ENCODE measurements at regions not wholly inside any gene's neighbourhood (a gene's known extent, or its start where the extent isn't known, plus 50 kb on each side); places are given as distances from the start of the nearest gene placed in this dataset.

DNA sequence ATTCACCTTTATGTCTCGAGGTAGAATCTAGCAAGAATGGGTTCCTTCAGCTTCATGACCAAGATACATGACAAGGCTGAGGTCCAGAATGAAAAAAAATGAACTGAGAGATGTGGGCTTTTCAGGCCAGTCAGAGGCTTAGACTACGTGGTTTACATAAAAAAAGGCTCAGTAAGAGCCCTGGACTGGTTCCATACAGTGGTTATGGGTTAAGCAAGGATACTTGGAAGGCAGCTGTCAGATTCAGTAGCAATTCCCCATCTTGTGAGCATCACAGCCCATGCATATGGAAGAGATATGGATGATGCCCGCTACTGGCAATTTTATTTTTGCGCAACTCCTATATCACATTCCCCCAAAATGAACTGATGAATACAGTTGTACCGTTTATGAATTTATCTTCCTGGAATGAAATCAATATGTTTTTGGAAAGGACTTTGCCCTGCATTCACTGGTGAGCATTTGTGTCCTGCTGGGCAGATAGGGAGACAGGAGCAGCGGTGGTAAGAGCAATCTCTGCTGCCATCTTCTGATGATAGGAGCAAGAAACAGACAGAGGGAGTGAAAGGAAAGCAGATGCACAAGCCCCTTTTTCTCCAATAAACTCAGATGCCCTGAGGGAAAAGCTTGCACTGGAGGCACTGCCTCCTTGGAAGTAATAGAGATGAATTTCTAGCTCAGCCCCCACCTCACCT, 280.4 kb downstream of the GALC start:
- no peak for DNase-seq

DNA sequence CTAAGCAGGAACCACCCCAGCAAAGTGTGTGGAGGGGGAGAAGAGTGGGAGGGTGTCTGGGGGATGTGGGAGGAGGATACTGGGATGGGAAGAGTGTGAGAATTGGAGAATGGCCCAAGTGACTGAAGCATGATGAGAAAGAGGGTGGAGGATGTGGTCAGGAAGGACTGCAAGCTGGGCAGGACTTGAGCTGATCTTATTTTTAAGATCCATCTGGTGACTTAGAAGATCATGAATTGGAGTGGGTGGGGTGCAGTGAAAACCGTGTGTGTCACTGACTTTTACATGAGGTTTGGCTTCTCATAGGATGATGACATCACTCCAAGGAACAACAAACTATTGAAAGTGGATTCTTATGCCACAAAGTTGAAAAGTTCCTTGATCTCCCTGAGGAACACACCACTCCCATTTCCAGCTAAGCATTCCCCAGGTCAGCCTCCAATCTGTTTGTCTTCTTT, 287.5 kb downstream of the GALC start:
- no peak for DNase-seq

DNA sequence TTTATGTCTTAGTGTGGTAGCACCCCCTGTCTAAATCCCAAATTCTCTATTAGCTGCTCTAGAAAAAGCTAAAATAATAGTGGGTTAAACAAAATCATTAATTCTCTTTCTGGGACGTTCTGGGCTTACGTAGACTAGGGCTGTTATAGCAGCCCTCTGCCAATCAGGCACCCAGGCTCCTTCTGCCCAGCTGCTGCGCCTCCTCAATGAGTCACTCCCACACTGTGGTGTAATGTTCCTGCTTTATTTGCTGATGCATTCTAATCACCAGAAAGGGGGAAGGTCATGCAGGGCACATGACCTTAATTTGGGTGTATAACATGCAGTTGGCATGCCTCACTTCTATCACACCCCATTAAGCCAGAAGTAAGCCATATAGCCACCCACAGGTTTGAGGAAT, 294.5 kb downstream of the GALC start:
- DNase-seq: no peak

DNA sequence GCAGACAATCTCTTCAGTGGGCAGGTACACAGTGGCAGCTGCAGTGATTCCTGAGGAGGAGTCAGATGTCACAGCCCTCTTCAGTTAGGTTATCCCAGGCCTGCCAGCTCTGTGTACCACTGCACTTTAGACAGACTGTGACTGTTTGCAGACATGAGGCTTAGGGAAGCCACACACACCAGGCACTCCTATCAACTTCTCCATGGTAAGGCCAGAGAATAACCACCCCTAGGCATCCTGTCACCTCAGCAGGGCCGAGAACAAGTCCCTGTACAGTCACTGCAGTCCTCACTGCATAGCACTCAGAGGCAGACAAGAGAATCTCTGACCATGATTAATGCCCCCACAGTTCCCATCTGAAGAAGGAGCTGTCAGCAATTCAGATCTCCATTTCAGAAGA, 296.5 kb downstream of the GALC start:
- no peak for DNase-seq

DNA sequence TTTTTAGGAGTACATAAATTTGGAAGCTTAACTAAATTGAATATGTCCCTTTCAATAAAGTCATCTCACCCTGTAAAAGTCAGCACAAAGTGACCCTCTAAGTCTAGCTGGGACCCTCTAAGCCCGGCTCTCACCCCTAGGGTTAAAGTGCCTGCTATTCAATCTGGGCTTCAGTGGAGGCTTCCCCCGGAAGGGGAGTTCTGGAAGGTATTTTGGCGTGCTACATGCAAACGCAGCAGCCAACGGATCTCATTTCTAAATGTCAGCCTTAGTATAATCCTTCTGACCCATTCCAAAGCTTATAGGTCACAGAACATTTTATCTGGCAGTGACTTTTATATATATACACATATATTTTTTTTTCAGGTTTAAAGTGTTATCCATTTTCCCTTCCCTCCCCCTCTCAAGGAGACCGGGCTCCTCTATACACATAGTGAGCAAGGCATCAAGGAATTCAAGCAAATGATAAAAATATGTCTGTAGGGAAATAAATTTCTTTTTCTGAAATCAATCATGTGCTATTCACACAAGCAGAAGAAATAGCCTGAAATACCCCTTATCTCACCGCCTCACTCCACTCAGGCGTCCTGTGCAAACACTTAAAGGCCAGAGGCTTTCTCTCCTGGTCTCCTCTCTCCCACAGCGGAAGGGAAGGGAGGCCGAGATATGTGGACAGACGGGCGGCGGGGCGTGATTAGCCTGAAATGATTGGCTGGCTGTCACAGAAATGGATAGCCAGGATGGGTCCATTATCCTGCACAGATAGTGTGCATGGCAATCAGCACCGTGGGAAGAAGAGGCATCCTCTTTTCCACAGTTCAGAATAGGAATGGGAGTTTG, 301.7 kb downstream of the GALC start:
- DNase-seq: no peak

DNA sequence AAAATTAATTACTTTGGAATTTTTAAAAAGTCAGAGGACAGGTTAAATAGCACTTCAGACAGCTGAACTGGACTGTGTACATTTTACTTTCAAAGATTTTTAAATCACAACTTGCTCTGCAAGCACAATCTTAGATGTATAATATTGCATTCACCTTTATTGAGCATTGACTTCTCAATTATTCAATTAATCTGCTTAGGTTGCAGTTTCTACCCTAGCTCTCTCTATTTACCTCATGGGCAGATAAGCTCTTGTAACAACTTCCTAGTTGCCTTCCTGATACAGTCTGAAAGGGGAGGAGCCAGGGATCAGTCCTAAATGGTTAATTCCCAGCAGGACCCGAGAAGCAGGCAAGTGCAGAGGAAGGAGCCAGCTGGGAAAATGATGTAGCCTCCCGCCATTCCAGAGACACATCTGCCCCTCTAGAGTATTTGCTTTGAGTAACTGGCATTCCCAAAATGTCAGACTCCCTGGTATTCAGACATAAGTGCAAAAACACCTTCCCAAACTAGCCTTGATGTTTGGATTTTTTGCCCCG, 302.8 kb downstream of the GALC start:
- DNase-seq: no peak

DNA sequence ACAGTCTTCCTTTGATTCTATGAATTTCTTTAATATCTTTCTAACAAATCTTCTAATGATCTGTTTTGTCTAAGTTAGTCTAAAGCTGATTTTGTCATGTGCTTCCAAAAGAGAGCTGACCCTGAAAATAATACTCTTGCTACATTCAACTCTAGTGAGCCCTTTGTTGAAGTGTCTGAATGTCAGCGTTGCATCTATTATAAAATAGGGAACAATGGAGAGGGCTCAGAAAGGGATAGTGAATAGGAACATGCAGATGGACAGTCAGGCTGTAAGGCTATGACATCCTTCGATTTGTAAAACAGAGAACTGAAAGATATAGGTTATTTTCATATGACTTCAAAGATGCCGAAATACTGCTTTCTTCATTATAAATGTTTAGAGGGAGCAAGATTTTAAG, 304.5 kb downstream of the GALC start:
- DNase-seq: no peak

DNA sequence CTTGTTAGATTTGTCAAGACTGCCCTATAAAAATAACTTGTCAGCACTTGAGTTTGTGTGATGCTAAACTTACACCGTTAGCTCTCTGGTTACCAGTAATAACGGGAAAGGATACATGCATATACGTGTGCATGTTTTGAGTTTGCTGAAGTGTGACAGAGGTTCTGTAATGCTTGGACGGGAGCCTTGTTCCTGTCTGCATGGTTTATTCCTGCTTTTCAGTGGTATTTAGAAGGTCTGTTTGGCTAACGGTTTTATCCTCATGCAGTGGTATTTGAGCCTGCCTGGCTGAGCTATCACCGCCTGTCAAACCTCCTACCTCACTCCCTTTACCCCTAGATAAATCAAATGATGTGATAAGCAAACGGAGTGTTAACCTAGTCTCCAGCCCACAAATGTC, 305.6 kb downstream of the GALC start:
- DNase-seq: no peak

DNA sequence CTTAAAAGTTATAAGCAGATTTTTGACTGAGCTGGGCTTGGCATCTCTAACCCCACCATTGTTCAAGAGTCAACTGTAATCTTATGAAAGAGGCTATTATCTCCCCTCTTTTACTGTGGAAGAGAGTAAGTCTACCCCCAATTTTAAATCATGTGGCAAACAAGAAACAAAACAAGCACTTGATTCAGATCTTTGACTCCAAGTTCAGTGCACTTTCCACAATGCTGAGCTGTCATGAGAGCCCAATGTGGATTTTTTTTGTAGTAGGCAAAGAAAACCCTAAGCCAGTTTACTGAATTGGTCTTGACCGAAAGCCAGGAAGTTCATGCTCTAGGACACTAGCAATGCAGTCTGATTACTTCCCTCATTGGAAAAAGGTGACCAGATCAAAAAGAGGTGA, 306.2 kb downstream of the GALC start:
- DNase-seq: no peak

DNA sequence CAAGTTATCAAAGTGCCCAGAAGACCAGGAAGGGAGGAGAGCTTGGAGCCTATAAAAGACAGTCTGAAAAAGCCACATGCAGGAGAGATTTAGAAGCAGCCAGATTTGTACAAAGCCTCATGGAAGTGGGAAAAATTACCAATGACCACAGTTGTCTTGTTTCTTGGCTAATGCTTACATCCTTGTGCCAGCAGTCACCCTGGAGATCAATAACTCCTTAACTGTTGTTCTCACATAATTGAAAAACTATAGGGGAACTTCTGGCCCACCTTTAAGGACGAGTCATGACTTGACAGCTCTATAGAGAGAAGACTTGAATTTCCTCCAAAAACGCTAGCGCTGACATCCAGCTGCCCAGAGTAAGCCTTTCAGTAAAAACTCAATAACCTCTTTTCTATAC, 313.1 kb downstream of the GALC start:
- DNase-seq: no peak

DNA sequence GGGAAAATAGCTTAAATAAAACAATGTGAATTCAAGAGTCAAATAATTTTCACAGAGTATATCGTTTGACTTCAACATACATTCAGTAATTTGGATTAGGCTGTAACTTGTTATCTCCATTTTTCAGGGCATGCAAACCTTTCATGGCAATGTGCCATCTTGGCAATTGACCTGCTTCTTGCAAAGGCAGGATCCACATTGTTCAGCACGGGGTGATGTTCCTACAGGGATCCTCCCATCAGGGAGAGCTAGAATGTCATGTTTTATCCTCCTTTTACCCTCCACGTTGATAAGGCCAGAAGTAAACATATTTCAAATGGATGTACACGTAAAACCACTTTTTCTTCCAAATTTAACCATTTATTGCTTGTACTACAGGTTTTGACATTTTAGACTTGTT, 314.4 kb downstream of the GALC start:
- DNase-seq: no peak

DNA sequence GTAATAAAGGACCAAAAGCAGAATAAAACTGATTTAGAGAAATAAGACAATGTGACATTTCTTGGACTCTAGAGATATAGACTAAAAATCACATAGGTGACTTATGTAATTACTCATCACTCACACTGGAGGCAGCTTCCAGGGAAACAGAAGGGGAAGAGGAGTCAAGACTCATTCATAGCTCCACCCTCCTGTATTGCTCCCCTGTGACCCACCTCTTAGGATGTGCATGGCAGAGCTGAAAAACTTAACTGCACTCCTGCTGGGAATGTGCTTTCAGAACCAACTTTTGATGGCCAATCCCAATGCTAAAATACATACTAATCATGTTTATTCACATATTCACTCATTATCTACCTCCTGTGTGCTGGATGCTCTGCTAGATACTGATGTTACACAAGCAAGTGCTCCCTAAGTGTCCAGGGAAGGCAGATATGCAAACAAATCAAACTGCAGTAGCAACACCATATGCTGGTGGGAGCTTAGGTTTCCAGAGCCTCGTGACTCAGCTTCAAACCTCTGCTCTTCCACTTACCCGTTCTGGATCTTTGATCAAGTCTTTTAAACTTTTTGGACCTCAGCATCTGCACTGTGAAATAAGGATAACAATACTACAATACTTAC, 316.1 kb downstream of the GALC start:
- no peak for DNase-seq

DNA sequence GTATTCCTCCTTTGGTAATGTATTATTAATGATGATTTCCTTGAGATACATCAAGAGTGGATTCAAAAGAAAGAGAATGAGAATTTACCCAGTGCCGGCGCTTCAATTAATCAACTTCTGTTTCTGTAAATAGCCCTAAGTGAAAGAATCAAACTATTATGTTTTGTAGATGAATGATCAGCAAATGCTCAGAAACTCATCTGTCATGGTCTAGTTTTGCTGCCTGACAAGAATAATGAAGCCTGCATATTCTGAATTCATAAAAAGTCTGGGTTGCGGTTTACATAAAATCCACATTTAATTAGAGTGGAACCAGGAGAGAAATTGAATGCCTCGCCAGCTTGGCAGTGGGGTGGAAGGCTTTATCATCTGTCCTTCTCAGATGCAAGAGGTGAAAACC, 325.3 kb downstream of the GALC start:
- DNase-seq: no peak

DNA sequence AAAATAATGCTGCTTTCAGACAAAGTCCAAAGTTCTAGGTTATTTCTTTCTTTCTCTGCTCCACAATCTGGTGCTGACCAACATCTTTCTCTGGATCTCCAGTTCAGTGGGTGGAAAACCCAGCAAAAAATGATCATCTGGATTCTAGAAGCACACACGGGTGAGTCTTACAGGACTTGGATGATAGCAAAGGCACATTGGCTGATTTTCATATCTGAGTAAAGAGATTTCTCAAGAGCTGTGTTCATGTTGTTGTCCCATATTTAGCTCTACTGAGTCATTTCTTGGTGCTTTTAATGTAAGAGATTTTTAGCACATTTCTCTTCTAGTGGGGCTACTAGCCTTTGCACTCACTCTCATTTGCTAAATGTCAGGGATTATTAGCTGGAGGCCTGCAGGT, 336.7 kb downstream of the GALC start:
- no peak for DNase-seq

DNA sequence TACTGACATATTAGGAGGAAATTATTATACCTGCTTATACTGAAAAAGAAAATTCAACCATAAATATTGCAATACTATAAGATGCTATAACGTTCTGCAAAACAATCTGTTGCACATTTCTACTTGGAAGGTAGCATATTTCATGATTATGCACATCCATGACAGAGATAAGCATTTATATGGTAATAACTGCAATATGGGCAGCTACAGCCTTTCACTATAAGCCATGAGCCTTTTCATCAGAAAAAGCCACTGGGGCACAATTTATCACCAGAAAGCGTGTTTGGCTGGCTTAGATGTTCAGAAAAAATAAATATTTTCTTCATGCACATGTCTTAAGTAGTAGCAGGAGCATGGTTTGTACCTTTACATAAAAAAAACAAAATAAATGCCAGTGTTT, 340.7 kb downstream of the GALC start:
- DNase-seq: no peak

DNA sequence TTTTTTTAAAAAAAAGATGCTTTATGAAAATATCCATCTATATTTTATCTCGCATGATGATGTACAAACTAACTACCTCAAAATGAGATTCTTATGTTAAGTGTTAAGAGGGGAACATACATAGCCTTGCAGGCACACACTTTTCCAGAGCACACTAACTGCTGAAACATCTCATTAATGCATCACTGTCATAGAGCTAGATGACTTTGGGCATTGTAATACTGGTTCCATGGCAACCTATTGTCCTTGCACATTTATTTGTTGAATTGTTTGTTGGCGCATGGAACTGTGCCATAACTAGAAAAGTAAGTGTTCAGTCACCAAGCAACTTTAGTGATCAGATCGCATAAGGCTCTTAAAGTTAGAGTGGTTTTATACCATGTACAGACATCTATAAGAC, 348.3 kb downstream of the GALC start:
- no peak for DNase-seq

DNA sequence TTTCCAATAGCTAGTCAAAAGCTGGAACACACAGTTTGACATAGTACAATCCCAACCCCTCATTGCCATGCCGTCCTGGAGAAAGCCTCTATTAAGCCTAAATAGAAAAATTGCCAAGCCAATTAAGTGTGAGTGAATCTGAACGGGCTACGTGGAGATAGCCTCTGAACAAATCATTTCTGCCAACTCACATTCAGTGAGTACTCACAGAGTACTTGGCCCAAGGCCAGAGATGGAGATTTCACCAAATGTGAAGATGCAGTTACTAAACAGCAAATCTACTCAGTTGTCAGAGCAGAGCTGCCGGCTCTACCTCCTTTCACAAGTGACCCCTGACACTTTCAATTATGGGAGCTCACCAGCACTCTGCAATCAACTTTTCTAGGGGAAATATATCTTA, 350.0 kb downstream of the GALC start:
- DNase-seq: no peak

DNA sequence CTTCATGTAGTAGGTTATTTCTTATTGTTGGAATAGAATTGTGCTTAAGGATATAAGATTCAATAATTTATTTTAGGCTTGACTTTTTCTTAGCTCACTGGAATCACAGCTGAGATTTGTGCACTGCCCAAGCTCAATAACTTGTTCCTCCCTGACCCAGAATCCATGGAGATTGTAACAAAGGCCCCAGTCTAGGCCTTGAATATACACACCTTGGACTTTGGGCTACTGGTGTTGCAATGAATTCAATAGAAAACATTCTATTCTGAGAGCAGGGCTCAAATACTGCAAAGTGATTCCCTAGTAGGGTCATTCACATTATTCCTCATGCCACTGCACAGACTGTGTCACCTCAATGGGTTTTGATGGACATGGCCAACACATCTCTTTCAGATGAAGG, 352.4 kb downstream of the GALC start:
- no peak for DNase-seq

DNA sequence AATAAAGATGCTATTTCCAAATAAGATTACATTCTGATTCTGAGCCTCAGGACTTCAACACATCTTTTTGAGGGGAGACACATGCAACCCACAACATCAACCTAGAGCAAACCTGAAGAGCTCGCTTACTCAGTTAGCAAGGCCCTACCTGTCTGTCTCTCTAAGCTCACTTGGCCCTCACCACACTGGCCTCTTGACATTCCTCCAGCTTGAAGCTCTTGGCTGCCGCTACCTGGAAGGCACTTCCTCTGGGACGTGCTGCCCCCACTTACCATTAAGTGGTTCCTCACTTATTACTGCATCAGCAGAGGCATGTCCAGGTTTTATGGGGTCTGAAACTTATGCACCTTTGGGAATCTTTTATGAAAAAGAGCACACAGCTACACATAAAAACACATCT, 354.8 kb downstream of the GALC start:
- no peak for DNase-seq

DNA sequence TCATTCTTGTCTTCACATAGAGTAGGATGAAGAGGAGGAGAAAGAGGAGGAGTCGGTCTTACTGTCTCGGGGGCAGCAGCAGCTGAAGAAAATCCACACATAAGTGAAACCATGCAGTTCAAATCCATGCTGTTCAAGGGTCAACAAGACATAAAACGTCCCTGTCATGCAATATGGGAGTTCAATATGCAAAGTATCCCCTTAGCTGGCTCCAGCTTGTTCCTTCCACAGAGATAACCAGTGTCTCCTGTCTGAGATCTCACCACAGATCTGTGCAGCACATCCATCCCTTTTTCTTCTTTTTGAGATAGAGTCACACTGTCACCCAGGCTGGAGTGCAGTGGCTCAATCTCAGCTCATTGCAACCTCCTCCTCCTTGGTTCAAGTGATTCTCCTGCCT, 357.5 kb downstream of the GALC start:
- no peak for DNase-seq

DNA sequence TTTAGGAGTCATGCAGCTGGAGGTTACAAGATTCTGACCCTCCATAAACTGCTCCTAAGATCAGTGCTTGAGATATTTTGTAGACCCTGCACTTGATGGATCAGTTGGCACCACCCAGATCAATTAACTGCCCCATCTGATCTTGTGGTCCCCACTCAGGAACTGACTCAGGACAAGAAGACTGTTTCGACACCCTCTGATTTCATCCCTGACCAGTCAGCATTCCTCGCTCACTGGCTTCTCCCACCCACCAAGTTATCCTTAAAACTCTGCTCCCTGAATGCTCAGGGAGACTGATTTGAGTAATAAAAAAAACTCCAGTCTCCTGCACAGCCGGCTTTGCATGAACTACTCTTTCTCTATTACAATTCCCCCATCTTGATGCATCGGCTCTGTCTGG, 360.2 kb downstream of the GALC start:
- DNase-seq: no peak

DNA sequence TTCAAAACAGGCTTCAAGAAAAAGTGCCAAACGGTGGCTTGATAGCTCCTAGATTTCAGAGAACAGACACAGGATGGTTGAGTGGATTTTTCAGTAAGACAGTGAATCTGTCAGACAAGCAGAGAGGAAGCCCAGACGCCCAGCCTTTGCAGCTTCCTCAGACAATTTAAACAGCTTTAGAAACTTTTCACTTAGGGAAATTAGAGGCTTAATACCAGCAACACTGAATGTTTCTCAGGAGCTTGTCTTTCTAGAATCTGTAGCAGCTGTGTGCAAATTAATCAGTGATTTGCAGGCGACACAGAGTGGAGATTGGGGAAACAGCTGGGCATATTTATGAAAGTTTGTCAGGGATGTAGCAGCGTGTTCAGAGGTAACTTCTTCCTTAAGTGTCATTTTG, 362.1 kb downstream of the GALC start:
- no peak for DNase-seq

DNA sequence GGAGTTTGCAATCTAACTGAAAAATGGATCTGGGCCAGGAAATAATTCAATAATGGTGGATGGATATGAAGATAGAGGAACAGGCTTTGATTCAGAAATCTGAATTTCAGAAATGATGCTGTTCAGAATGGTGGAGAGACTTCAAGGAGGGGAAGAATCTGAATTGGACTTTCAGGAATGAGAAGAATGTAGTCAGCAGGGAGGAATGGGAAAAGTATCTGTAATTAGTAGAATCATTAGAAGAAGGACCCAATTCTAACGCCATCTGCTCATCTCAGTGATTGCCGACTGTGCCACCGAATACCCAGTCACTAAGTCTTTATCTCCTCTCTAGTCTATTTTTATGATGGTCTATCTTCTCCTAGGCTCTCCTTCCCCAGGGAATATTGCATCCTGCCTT, 363.2 kb downstream of the GALC start:
- DNase-seq: no peak

DNA sequence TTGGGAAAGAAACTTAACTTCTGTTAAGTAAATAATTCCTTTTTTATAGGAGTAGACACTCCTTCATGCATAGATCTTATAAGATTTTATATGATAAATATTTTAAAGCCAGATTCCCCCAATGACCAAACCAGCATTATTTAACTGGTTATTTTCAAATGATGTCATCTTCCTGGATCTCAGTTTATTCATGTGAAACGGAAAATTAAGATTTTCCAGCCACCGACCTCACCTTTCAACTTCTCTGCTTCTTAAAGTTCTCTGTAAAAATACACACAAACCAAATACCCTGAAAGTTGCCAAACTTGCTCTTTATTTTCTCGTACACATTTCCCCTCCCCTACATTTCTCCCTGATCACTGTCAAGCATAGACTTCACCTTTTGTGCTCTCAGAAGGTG, 364.2 kb downstream of the GALC start:
- DNase-seq: no peak
